ENCODE measurements at regions not wholly inside any gene's neighbourhood (a gene's known extent, or its start where the extent isn't known, plus 50 kb on each side); places are given as distances from the start of the nearest gene placed in this dataset.

DNA sequence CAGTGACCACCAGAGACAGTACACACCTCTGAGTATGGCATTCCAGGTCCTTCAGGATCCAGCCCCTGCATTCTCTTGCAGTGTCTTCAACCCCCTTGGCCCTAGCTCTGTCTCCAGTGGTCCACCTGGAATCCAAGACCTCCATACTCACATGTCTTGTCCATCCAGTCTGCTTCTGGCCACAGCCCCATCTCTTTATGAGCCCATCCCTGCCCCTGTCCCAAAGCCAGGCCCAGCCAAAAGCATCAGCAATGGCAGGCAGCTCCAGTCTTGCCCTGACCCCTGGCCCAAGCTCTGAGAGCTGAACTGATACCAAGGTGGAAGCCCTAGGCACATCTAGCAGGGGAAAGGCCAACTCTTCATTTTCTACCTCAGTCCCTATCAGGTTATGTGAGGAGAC, 119.6 kb upstream of the PTPRT start:
- no peak for ATAC-seq (ENCODE audit: low read depth)
- Histone ChIP-seq H2AFZ (ENCODE audit: insufficient read depth, low read depth, low read length, poor library complexity, severe bottlenecking) (no peak overlapping the region), H3K27ac (ENCODE audit: low read length in 2 of 2) (no peak overlapping the region), H3K4me3 (ENCODE audit: control extremely low read depth in 1 of 5, extremely low read depth in 1 of 5, insufficient read depth in 1 of 5, low read depth in 2 of 5, low read length in 4 of 5) (no peak overlapping the region), H3K4me1 (ENCODE audit: control insufficient read depth in 2 of 2, insufficient read depth in 2 of 2, low read length in 2 of 2) (no peaks in the 10 kb centered on the region), H3K9ac (ENCODE audit: low read length) (no peak overlapping the region), H3K9me3 (ENCODE audit: control extremely low read depth in 1 of 3, control insufficient read depth in 2 of 3, insufficient read depth in 1 of 3, low read length in 2 of 3) (no peaks in the 10 kb centered on the region), H3K27me3 (replicated peaks in 1 of 4; ENCODE audit: control extremely low read depth in 1 of 4, control insufficient read depth in 3 of 4, insufficient read depth in 4 of 4, low read length in 3 of 4) (no peaks in the 10 kb centered on the region), H3K4me2 (replicated peaks; ENCODE audit: low read depth, low read length, poor library complexity, severe bottlenecking) (no peak overlapping the region), H3K79me2 (ENCODE audit: control insufficient read depth, insufficient read depth, low read length) (no peaks in the 10 kb centered on the region), H4K20me1 (ENCODE audit: control insufficient read depth, insufficient read depth, low read length, poor library complexity, severe bottlenecking) (no peaks in the 10 kb centered on the region), H3K36me3 (replicated peaks in 1 of 2; ENCODE audit: control extremely low read depth in 1 of 2, control insufficient read depth in 1 of 2, extremely low read depth in 1 of 2, insufficient read depth in 2 of 2, low read length in 1 of 2) (no peaks in the 10 kb centered on the region)
- Mint-ChIP-seq H3K27ac (no peak overlapping the region), H3K4me3 (no peak overlapping the region), H3K27me3 (no peaks in the 10 kb centered on the region), H3K4me1 (no peaks in the 10 kb centered on the region), H3K9me3 (ENCODE audit: insufficient read depth) (no peaks in the 10 kb centered on the region)
- intact Hi-C loops (cut with micrococcal nuclease), result no loop called here
- no peak for TF ChIP-seq EZH2 (IDR thresholded peaks at IDR 0.05; ENCODE audit: borderline replicate concordance, insufficient read depth, low read depth, low read length, poor library complexity, severe bottlenecking)
- TF ChIP-seq, protein P1, sequence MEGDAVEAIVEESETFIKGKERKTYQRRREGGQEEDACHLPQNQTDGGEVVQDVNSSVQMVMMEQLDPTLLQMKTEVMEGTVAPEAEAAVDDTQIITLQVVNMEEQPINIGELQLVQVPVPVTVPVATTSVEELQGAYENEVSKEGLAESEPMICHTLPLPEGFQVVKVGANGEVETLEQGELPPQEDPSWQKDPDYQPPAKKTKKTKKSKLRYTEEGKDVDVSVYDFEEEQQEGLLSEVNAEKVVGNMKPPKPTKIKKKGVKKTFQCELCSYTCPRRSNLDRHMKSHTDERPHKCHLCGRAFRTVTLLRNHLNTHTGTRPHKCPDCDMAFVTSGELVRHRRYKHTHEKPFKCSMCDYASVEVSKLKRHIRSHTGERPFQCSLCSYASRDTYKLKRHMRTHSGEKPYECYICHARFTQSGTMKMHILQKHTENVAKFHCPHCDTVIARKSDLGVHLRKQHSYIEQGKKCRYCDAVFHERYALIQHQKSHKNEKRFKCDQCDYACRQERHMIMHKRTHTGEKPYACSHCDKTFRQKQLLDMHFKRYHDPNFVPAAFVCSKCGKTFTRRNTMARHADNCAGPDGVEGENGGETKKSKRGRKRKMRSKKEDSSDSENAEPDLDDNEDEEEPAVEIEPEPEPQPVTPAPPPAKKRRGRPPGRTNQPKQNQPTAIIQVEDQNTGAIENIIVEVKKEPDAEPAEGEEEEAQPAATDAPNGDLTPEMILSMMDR (IDR thresholded peaks at IDR 0.05), result no peak
- DNase-seq, result no peak
- CTCF ChIA-PET, result no interaction called here
- POLR2A ChIA-PET, result no interaction called here

DNA sequence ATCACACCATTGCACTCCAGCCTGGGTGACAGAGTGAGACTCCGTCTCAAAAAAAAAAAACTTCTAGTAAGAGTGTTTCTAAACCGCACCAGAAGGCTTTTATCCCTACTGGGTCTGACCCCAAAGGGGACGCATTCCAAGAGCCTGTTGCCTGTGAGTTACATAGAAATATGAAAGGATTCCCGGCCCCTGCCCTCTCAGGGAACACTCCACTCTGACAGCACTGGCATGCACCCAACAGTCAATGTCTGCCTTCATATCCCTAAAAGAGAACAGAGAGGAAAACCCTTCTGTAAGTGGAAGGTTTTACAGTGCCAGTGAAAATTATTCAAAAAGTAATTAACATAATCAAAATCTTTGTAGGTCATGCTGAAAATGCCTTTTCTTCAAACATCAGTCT, 117.1 kb upstream of the PTPRT start:
- H3K27ac ChIP-seq (ENCODE audit: low read length in 2 of 2), result no peak overlapping the region
- H3K4me2 ChIP-seq (replicated peaks; ENCODE audit: low read depth, low read length, poor library complexity, severe bottlenecking), result no peak overlapping the region
- no peaks in the 10 kb centered on the region for H3K36me3 ChIP-seq (replicated peaks in 1 of 2; ENCODE audit: control extremely low read depth in 1 of 2, control insufficient read depth in 1 of 2, extremely low read depth in 1 of 2, insufficient read depth in 2 of 2, low read length in 1 of 2)
- no peaks in the 10 kb centered on the region for H3K9me3 ChIP-seq (ENCODE audit: control extremely low read depth in 1 of 3, control insufficient read depth in 2 of 3, insufficient read depth in 1 of 3, low read length in 2 of 3)
- Mint-ChIP-seq H3K9me3 (ENCODE audit: insufficient read depth) (no peaks in the 10 kb centered on the region), H3K27ac (no peak overlapping the region), H3K4me3 (no peak overlapping the region), H3K4me1 (no peaks in the 10 kb centered on the region), H3K27me3 (peaks cover 3% of the 10 kb centered on the region)
- TF ChIP-seq, protein P1 (IDR thresholded peaks at IDR 0.05), result no peak
- TF ChIP-seq EZH2 (IDR thresholded peaks at IDR 0.05; ENCODE audit: borderline replicate concordance, insufficient read depth, low read depth, low read length, poor library complexity, severe bottlenecking), result no peak
- POLR2A ChIA-PET, result no interaction called here
- no peaks in the 10 kb centered on the region for H3K79me2 ChIP-seq (ENCODE audit: control insufficient read depth, insufficient read depth, low read length)
- no peak overlapping the region for H2AFZ ChIP-seq (ENCODE audit: insufficient read depth, low read depth, low read length, poor library complexity, severe bottlenecking)
- CTCF ChIA-PET, result no interaction called here
- no peaks in the 10 kb centered on the region for H4K20me1 ChIP-seq (ENCODE audit: control insufficient read depth, insufficient read depth, low read length, poor library complexity, severe bottlenecking)
- H3K4me1 ChIP-seq (ENCODE audit: control insufficient read depth in 2 of 2, insufficient read depth in 2 of 2, low read length in 2 of 2), result no peaks in the 10 kb centered on the region
- no peak overlapping the region for H3K9ac ChIP-seq (ENCODE audit: low read length)
- H3K27me3 ChIP-seq (replicated peaks in 1 of 4; ENCODE audit: control extremely low read depth in 1 of 4, control insufficient read depth in 3 of 4, insufficient read depth in 4 of 4, low read length in 3 of 4), result no peaks in the 10 kb centered on the region
- ATAC-seq (ENCODE audit: low read depth), result no peak
- no peak for DNase-seq
- no peak overlapping the region for H3K4me3 ChIP-seq (ENCODE audit: control extremely low read depth in 1 of 5, extremely low read depth in 1 of 5, insufficient read depth in 1 of 5, low read depth in 2 of 5, low read length in 4 of 5)
- WGBS (ENCODE audit: insufficient coverage), result 100% methylated on average over 1 of the region's 4 CpGs
- intact Hi-C loops (cut with micrococcal nuclease), result no loop called here

All from B cell (primary cell).